Forelimb muscle (tissue), 1 donor: ENCODE measurements at regions not wholly inside any gene's neighbourhood (a gene's known extent, or its start where the extent isn't known, plus 50 kb on each side); places are given as distances from the start of the nearest gene placed in this dataset.

ENCODE experiments used
- DNase-seq: peaks from one replicate; pipeline ENCODE4 v3.0.0-alpha.2; 2013; ENCODE audit warnings: low read depth

DNA sequence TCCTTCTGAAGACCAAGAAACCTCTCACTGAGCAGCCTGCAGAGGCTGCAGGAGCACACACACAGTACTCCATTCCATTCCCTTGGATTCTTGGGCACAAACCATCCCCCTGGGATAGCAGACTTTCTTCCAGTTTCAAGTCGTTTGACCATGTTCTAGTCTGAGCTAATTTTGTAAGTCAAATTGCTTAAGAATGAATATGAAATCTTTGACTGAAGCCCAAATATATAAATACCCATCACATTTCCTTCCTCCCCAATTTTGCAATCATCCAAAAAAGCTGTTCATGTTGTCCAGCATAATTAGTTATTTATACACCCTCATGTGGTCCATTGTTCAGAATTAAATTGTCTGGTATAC, 231.2 kb upstream of the TPRG1 start:
- DNase-seq, result no peak

DNA sequence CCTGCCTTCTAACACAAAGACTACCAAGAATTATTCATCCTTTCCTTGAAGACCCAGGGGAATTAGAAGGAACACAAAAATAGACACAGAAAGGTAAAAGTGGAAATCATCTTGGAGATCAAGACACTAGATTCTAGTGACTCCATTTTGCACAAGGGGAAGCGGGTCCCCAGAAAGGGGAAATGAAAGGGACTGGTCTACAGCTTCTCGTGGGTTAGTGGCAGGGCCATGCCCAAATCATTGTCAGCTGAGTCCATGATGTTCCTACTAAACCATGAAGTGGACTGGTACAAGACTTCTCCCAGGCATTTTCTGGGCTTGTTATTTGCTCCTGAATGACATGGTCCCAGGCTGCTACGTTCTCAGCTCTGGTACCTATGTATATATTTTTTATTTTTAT, 230.7 kb upstream of the TPRG1 start:
- no peak for DNase-seq

DNA sequence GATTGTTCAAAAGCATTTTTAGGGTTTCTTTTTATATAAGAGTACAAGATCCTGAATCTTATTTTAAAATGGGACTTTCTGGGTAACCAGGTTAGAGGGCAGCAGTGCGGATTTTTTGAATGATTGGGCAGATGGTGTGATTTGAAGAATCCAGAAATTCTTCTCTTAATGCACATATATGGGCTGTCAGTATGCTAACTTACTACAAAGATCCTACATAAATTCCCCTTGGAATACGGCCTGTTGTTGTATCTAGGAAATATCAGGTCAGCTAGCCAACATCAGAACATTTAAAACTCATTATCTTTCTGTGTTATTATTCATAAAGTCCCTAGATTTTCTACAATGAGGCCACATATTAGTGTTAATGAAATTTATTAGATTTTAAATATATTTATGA, 229.6 kb upstream of the TPRG1 start:
- no peak for DNase-seq

DNA sequence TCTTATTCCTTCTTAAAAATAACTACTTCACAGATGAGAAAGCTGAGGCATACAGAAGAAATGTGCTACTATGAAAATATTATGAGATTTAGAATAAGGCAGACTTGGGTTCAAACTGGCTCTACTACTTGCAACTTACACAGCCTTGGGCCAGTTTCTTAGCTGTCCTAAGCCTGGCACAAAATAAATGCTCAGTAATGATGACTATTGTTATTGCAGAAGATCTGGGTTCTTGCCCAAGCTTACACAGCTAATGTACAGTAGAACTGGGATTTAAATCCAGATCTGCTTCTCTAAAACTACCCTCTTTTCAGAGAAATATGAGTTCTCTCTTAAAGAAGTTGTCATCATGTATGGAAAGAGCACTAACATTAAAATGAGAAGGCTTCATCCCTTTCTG, 228.2 kb upstream of the TPRG1 start:
- no peak for DNase-seq

DNA sequence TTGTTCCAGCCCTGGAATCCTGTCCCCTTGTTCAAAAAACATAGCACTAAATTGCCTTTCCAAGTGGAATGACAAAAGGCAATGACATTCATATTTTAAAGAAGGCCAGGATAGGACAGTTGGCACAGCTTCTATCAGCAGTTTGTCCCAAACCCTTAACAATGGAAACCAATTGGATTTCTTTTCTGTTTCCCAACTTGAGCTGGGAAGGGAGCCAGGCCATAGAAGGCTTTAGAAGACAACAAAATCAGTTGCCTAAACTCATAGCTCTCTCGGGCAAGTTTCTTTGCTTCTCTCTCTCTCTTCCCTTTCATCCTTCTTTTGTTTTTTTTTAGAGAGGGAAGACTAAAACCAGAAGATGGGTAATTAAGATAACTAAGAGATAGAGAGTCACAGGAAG, 227.7 kb upstream of the TPRG1 start:
- no peak for DNase-seq

DNA sequence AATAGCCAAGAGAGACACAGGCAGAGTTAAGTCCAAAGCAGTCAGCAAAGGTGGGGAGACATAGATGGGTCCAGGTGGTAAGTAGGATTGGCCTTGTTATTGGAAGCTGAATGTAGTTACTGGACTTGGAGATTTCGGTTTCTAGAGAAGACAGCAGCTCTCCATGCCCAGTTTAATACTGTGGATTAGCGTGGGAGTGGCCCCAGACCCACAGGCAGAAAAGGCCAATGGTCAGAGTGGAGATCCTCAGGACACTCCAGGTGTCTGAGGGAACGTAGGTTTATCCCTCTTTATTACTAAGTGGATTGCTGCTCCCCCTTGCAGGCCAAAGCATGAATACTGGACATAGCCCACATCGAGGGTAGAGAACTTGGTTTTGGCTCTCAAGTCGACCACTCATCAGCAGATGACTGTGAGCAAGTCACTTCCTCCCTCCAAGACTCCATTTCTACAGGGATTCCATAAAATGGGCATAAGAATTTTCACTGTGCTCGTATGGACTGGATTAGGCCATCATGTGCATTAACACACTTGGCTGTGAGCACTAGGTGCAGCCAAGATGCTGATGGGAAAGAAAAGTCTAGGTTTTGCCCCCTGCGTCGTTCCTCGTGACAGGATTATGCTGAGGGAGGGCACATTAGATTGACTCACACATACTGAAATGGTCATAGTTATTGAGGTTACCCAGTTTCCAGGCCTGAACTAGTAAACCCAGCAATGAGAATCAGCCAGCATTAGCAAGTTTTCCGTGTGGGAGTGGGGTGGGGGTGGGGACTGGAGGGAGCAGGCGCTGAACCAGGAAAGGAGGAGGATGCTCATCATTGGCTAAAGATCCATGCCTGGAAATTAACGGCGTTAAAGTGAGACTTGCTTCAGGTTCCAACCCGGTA, 225.2 kb upstream of the TPRG1 start:
- no peak for DNase-seq

DNA sequence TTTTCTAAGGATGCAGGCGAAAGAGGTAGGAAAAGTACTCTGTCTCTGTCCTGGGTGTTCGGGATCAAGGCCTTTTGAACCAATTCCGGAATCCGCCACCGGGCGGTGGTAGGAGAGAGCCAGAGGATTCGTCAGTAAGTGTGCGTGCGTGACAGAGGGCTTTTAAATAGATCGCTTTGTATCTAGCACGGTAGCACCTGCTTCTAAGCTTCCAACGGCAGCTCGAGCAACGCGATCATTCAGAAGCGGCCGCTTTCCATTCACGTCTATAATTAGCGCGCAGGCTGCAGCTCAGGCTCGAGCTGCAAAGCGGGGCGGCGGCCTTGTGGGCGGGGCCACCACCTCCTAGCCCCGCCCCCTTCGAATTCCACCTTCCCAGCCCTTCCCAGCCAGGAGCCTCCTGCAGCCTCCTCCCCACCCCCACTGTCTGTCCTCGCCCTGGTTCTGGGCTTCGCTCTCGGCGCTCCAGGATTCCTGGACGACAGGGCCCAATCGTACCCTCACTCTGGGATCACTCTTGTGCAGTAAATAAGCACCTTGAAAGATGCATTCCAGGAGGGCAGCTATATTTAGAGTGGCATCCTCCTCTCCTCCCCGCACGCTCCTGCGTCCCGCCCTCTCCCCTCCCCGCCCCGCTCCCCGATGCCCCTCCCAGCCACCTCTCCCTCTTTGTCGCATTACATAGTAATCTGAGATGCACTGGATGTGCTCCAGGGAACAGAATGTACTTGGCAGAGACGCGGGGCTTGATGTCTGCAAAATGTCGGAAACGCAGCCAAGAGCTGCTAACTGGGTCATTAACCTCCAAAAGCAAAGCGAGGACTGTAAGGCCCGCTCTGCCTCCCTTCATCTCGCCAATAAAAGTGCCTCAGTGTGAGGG, 224.1 kb upstream of the TPRG1 start:
- peak; percentile 97 for DNase-seq

DNA sequence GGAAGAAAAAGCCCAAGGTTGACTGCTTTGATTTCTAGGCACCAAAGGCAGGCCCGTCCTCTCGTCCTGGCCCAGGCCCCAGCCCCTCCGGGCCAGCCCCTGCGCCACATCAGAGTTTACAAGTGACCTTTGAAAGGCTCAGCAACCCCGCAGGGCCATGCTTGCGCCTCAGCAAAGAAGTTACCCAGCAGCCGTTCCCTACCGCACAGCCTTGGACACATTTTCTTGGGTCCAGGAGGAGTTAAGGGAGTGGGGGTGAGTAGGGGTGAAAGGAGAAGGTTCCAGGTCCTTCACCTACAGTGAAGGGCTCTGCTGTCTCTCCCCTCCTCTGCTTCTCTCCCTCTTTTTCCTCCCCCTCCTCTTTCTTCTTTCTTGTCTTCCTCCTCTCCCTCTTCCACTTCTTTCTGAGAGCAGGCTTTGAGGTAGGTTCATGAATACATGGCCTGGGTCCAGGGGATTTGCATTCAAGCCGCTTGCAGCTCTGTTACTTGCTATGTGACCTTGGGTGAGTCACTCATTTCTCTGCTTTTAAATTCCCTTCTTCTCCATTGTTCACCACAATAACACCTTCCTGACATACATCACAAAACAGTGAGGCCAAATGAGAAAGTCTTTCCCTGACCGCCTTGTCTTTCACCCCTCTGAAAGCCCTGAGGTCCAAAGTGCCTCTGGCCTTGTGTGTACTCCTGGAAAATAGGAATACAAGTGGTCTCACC, 223.3 kb upstream of the TPRG1 start:
- DNase-seq, result no peak

DNA sequence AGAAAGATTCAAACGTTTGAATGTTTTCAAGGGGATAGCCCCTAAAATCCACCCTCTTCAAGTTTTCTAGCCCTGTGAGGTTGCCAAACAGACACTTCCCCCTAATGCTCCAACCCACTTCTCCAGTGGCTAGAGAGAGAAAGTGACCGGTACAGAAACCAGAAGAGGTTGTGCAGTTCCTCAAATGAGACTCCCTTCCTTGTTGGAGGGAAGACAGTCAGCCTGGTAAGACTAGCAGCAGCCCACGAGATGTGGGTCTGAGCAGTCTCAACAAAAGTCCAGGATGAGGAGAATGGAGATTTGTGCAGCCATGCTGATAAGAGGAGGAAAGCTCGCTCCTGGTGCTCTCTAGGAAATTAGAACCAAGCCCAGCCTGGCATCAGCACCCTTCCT, 222.8 kb upstream of the TPRG1 start:
- DNase-seq, result no peak

DNA sequence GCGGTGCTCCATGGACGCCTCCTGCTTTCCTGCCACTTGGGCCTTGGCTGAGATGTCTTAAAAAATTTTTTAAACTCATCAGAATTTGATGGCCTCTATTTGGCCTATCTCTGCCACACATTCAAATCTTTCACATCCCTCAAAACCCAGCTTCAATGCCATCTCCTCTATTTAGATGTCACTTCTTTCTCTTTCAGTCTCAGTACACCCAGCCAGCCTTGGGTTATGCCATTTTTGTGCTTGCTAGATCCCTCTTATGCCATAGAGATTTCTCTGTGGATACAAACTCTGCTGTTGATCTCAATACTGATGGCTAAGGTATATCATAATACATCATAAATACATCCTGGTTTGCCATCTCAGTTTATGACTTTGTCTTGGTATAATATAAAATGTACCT, 222.3 kb upstream of the TPRG1 start:
- no peak for DNase-seq

DNA sequence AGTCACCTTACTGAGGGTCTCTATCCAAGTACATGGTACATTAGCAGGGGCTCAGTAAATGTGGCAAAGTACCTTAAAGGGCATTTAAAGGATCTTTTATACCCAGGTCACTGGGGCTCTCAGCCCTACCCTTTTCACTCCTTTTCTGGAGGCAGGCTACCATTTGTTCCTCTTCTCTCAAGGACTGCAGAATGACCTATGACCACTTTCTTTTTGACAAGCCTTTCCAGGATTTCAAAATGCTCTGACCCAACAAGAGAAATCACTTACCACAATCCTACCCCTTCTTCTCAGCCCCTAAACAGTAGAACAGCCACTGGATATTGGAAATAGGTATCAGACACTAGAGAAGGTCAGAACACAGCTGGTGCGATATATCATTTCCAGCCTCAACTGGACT, 221.8 kb upstream of the TPRG1 start:
- no peak for DNase-seq

DNA sequence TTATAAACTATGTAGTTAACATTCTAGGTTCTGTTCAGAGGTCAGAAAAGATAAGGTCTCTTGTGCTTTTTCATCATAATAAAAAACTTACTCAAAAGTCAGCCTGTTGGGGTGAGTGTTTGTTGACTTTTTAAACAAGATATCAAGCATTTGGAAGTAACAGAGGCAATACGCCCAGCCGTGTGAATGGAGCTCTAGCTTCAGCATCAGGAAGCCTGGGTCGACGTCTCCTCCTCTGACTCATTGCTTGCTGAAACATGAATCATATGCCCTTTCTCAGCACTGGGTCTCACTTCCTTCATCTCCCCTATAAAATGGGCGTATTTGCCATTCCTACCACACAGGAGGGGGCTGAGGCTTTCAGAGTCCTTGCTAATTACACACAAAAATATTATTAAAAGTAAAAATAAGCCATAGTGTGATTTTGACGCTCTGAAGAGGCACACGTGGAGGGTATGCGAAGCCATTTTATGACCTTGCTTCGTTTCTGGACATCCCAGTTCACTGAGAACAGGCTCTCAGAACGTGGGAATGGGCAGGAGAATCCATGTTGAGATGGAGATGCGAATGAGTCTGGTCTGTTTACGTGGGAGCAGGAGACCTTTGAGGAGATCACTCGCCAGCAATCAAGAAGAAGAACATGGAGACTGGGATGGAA, 220.8 kb upstream of the TPRG1 start:
- no peak for DNase-seq

DNA sequence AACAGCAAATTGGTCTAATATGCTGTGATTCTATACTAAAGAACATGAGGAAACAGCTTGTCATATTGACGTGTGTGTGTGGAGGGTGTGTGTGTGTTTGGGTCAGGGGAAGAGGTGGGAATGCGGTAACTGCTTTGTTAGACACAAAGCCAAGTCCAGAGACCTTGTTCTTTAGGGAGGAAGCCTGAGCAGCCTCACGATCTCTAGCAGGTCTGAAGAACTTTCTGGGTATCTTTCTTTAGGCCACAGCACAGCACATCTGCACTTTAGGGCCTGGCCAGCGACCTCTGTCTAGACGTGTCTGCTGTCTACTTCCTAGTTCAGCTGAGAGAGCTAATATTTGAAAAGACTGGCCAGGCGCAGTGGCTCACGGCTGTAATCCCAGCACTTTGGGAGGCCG, 220.0 kb upstream of the TPRG1 start:
- DNase-seq, result no peak

DNA sequence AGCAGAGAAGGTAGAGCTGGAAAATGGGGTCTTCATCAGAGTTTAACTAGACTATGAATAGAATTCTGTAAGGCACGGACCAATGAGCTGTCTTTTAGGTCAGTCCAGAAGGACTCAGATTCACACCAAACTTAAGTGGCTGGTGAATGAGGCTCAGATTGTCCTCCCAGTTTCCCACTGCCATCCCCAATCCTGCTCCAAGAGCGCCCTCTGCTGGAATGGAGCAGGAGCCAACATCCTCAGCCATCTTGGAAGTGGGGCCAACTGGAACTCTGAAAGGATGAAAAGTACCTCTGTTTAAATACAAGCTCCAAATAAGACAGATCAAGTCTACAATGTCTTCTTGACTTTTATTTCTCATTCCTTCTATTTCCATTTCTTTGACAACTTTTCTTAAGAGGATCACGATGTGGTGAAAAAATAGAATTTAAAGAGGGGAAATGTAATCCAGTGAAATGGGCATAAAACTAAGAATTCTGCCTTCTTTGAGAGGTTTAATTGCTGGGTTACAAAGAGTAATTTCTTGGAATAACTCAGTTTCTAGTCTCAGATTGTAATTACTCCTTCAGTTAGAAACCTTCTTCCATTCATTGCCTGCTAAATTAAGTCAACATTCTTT, 217.1 kb upstream of the TPRG1 start:
- peak; percentile 70 for DNase-seq

DNA sequence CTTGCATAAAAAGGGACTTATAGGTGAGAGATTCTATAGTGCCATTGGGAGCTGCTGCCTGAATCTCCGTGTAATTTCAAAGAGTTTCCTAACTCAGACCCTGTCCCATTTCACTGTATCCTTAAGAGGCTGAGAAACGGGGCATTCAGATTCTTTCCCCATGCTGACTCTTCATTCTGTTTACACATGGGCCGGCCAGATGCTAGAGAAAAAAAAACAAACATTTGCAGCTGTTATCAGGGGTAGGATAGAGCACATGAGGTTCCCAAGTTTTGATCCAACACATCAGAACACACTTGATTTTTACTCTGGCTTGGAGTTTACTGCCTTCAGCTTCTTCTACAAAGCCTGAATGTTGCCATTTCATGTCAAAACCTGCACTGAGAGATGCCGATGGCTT, 215.9 kb upstream of the TPRG1 start:
- no peak for DNase-seq

DNA sequence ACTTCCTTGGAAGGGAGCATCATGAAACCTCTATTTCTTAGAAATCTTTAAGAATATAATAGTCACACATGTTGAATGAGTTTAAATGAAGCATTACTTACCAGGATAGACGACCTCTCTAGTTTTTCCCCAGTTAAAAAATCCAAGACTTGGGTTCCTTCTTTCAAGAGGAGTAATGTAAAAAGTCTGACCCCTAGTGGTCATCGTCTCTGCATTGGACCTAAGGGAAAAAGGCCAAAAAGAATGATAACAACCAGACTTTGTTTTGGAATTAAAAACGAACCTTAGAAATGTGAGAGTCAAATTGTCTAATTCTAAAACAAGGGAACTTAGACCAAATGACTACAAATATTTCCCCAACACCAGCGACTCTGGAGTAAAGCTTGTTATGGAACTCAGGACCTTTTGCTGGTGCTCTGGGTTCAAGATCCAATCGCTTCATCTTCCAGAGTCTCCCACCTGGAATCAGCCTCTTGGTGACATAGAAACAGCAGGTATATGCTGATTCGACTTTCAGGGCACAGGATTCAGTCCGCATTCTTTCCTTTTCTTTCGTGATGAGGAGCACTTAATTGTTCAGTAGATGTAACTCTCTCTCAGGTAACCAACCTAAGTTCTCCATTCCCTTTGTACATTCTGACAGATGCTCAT, 214.8 kb upstream of the TPRG1 start:
- DNase-seq, result no peak

DNA sequence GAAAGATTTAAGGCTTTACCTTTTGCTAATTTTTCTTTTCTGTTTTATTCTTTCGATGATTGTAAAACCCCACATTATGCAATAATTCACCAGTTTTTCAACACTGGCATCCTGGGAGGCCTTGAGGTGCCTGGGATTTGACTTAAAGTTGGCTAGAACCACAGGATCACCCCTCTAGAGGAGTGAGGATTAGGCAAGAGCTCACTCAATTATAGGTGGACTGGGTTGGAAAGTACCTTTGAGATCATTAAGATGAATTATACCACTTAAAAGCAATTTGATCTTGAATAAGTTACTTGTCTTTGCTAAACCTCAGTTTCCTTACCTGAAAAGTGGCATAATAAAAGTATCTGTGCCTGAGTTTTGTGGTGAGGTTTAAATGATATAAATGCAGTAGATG, 212.8 kb upstream of the TPRG1 start:
- DNase-seq, result no peak

DNA sequence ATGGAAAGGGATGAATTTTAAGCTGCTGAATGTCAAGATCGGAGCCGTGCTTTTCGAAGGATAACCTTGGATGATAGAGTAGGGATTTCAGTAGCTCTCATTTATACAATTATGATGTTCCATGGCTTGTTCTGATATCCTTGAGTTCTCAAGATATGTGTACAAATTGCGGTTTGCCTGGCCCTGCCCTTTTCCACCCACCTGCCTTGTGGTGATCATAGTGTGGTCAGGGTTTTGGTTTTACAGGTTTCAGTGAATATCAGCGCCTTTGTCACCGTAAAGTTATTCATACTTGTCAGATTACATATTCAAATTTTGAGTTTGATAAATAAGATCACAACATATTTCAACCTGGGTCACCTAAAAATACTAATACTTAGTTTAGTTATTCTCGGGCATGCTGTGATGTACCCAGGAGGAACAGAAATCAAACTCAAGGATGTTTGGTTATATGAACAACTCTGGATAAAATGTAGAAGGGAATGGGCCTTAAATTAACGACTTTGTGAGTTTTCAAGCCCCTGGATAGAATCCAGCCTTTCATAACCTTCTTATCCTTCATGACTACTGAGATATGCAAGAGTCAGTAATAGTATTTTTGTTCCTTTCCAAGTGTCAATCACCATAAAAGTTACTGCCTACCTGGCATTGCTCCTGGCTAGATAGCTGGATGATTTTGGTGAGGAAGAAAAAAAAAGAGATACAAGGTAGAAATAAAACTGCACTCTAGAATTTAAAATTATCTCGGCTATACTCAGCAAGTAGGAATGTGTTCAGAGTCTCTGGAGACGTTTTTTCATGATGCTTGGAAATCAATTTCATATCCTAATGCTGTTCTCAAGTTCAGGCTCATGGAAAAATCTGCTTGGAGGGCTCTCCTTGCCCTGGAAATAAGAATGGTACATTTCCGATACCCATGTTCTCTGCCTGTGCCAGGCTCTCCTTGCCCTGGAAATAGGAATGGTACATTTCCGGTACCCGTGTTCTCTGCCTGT, 209.2 kb upstream of the TPRG1 start:
- DNase-seq, result no peak

DNA sequence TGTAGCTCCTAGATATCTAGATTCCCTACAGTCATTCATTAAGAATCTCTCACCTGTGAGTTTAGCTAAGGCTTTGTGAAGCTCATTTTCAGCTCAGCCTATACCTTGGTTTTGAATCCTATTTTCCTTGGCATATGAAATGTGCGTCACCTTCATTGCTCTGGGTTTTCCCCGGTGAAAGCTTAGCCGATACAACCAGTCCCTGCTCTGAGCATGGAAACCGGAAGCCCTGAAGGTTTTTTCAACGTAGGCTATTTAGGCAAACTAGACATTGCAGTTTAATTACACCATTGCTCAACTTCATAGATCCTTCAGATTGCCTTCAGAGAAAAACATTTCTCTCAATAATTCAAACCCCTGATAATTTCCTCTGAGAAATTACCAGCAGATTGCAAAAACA, 206.8 kb upstream of the TPRG1 start:
- no peak for DNase-seq

DNA sequence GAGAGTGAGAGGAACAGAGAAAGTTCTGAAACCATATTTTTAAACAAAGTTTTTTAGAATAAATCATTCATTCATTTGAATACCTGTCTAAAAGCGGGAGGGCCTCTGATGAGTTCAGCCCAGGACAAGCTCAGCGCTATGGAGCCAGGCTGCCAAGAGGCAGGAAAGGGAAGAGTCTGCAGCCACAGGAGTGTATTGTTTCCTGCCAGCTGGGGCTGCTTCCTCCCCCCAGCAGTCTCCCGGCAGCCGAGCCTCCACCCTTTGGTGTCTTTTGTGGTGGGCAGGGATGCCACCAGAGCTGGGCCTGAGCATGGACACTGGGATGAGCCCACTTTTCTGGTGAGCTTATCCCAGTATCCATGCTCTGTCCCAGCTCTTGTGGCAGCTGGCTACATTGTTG, 199.5 kb upstream of the TPRG1 start:
- DNase-seq, result no peak
